ENCODE measurements at regions not wholly inside any gene's neighbourhood (a gene's known extent, or its start where the extent isn't known, plus 50 kb on each side); places are given as distances from the start of the nearest gene placed in this dataset.

GRCh38 chr6:126429866-126430265 is 90.0 kb downstream of the CENPW start:
- no peaks in the 10 kb centered on the region; the same call in 1 of the 2 replicates for H3K9me2 ChIP-seq (ENCODE audit: insufficient read depth)
- ChIA-PET POLR2A (ENCODE audit: unreplicated experiment) (no interaction called here), CTCF (no interaction called here)
- H3F3A ChIP-seq (ENCODE audit: insufficient read depth, low read depth): no peaks in the 10 kb centered on the region
- no peaks in the 10 kb centered on the region for H3K79me2 ChIP-seq (ENCODE audit: low read depth)
- BruUV-seq (replicated peaks): no TSS peak
- H3K36me3 ChIP-seq (ENCODE audit: low read depth): no peaks in the 10 kb centered on the region
- H3K9me3 ChIP-seq (ENCODE audit: insufficient read depth, low read depth): no peaks in the 10 kb centered on the region
- no peaks in the 10 kb centered on the region for H4K20me1 ChIP-seq (ENCODE audit: insufficient read depth)
- no peak overlapping the region for H3K4me3 ChIP-seq
- H3K27ac ChIP-seq: no peak overlapping the region
- H3K4me2 ChIP-seq: no peak overlapping the region
- H2AFZ ChIP-seq: no peak overlapping the region
- H3K4me1 ChIP-seq (replicated peaks; ENCODE audit: insufficient read depth): no peaks in the 10 kb centered on the region
- TF ChIP-seq, protein P1, sequence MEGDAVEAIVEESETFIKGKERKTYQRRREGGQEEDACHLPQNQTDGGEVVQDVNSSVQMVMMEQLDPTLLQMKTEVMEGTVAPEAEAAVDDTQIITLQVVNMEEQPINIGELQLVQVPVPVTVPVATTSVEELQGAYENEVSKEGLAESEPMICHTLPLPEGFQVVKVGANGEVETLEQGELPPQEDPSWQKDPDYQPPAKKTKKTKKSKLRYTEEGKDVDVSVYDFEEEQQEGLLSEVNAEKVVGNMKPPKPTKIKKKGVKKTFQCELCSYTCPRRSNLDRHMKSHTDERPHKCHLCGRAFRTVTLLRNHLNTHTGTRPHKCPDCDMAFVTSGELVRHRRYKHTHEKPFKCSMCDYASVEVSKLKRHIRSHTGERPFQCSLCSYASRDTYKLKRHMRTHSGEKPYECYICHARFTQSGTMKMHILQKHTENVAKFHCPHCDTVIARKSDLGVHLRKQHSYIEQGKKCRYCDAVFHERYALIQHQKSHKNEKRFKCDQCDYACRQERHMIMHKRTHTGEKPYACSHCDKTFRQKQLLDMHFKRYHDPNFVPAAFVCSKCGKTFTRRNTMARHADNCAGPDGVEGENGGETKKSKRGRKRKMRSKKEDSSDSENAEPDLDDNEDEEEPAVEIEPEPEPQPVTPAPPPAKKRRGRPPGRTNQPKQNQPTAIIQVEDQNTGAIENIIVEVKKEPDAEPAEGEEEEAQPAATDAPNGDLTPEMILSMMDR (conservative IDR thresholded peaks at IDR 0.05): no peak
- TF ChIP-seq EZH2 (IDR thresholded peaks at IDR 0.05; ENCODE audit: low read depth): no peak
- intact Hi-C loops (cut with micrococcal nuclease; ENCODE audit: unreplicated experiment): no loop called here
- no peak for DNase-seq
- H3K27me3 ChIP-seq (ENCODE audit: insufficient read depth, low read depth): no peaks in the 10 kb centered on the region

DNA sequence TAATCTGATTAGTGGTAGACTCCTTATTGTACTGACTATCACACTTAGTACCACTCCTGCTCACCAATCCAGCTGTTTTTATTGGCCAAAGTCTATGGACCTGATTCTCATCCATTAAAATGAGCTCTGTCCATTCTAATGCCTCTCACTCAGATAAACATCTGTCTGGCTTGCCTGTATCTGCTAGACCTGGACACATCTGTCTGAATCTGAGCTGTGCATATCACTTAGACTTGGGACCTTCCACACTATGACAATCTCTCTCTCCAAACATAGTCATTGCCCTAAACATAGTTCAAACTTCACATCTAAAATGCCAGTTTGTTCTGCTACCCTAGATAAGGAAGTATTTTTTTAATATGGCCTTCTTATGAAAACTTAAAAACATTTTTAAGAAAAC is 92.6 kb downstream of the CENPW start:
- CTCF ChIA-PET: no interaction called here
- Histone ChIP-seq H3K27ac (no peak overlapping the region), H3K9me3 (ENCODE audit: insufficient read depth, low read depth) (no peaks in the 10 kb centered on the region), H2AFZ (no peak overlapping the region), H3K79me2 (ENCODE audit: low read depth) (no peaks in the 10 kb centered on the region), H3F3A (ENCODE audit: insufficient read depth, low read depth) (no peaks in the 10 kb centered on the region), H3K9me2 (ENCODE audit: insufficient read depth) (no peaks in the 10 kb centered on the region; the same call in 1 of the 2 replicates), H3K4me2 (no peak overlapping the region), H4K20me1 (ENCODE audit: insufficient read depth) (no peaks in the 10 kb centered on the region), H3K36me3 (ENCODE audit: low read depth) (no peaks in the 10 kb centered on the region), H3K4me3 (no peak overlapping the region), H3K4me1 (replicated peaks; ENCODE audit: insufficient read depth) (no peaks in the 10 kb centered on the region), H3K27me3 (ENCODE audit: insufficient read depth, low read depth) (no peaks in the 10 kb centered on the region)
- intact Hi-C loops (cut with micrococcal nuclease; ENCODE audit: unreplicated experiment): no loop called here
- no peak for DNase-seq
- POLR2A ChIA-PET (ENCODE audit: unreplicated experiment): no interaction called here
- BruUV-seq (replicated peaks): no TSS peak
- TF ChIP-seq EZH2 (IDR thresholded peaks at IDR 0.05; ENCODE audit: low read depth): no peak
- TF ChIP-seq, protein P1 (conservative IDR thresholded peaks at IDR 0.05): no peak

DNA sequence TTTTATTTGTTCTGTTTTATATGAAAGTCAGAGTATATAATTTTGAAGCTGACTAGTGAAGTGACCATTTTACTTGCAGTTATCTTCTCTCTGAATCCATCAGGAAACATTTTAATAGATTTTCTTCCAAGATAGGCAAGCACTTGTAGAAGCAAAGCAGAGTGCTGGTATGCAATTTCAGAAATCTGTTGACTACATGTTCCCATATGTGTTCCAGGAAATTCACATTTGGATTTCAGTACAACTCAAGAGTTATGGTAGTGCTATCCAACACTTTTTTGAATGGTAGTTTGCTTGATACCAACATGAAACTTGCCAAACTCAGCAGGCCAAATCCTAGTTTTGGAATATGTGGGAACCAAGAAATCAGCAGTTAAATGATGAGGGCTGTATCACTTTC is 94.0 kb downstream of the CENPW start:
- POLR2A ChIA-PET (ENCODE audit: unreplicated experiment): no interaction called here
- H3K27ac ChIP-seq: no peak overlapping the region
- intact Hi-C loops (cut with micrococcal nuclease; ENCODE audit: unreplicated experiment): no loop called here
- TF ChIP-seq EZH2 (IDR thresholded peaks at IDR 0.05; ENCODE audit: low read depth): no peak
- TF ChIP-seq, protein P1 (conservative IDR thresholded peaks at IDR 0.05): no peak
- no peaks in the 10 kb centered on the region for H3K27me3 ChIP-seq (ENCODE audit: insufficient read depth, low read depth)
- no TSS peak for BruUV-seq (replicated peaks)
- no peaks in the 10 kb centered on the region for H3K4me1 ChIP-seq (replicated peaks; ENCODE audit: insufficient read depth)
- H4K20me1 ChIP-seq (ENCODE audit: insufficient read depth): no peaks in the 10 kb centered on the region
- CTCF ChIA-PET: no interaction called here
- no peaks in the 10 kb centered on the region for H3K9me2 ChIP-seq (ENCODE audit: insufficient read depth)
- no peaks in the 10 kb centered on the region for H3K9me3 ChIP-seq (ENCODE audit: insufficient read depth, low read depth)
- no peaks in the 10 kb centered on the region for H3K36me3 ChIP-seq (ENCODE audit: low read depth)
- no peak overlapping the region for H2AFZ ChIP-seq
- no peak for DNase-seq
- H3K4me2 ChIP-seq: no peak overlapping the region
- no peaks in the 10 kb centered on the region for H3K79me2 ChIP-seq (ENCODE audit: low read depth)
- no peaks in the 10 kb centered on the region for H3F3A ChIP-seq (ENCODE audit: insufficient read depth, low read depth)
- no peak overlapping the region for H3K4me3 ChIP-seq

All from PC-9 (cell line).